Renal cortical epithelial cell (primary cell): ENCODE measurements at regions not wholly inside any gene's neighbourhood (a gene's known extent, or its start where the extent isn't known, plus 50 kb on each side); places are given as distances from the start of the nearest gene placed in this dataset.
A peak's percentile ranks its signal among the peaks of the same experiment; 100 is the strongest.

Experiments used
- DNase-seq: peaks from one replicate; pipeline ENCODE4 v3.0.0-alpha.2; 2011; ENCODE audit warnings: low read depth

- no peak for DNase-seq
Observed at GRCh38 chr4:11051181-11051580, 366.6 kb upstream of the CLNK start.

DNA sequence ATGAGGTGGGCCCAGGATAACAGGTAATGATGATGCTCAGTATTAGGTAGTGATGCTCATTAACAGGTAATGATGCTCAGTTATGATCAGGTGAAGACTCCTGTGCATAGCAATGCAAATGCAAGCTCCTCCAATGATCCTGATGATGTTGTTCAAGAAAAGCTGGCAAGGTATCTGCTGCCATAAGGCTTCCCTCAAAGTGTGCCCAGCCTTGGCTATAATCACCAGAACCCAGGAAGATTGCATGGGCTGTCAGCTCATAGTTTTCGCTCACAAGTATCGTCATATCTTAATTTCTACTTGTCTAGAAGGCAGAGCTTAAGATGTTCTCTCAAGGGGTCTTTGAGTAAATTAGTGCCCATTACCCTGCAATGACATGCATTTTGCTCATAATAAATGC lies 366.2 kb upstream of the CLNK start:
- no peak for DNase-seq

GRCh38 chr4:11049001-11049400 lies 364.4 kb upstream of the CLNK start:
- no peak for DNase-seq

DNA sequence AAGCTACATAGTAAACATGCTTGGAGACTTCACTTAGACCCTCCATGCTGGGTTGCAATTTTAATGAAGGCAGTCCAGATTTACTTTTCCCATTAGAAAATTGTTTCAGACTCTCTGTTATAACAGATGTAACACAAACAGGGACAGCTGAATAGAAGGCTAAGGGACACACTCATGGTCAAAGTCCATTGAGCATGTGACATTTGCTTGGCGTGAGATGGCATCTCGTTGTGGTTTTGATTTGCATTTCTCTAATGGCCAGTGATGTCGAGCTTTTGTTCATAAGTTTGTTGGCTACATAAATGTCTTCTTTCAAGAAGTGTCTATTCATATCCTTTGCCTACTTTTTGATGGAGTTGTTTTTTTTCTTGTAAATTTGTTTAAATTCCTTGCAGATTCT lies 358.2 kb upstream of the CLNK start:
- no peak for DNase-seq

- no peak for DNase-seq
Observed at GRCh38 chr4:11039634-11040131, 355.1 kb upstream of the CLNK start.

- DNase-seq, result no peak
Observed at GRCh38 chr4:11038926-11039325, 354.4 kb upstream of the CLNK start.

DNA sequence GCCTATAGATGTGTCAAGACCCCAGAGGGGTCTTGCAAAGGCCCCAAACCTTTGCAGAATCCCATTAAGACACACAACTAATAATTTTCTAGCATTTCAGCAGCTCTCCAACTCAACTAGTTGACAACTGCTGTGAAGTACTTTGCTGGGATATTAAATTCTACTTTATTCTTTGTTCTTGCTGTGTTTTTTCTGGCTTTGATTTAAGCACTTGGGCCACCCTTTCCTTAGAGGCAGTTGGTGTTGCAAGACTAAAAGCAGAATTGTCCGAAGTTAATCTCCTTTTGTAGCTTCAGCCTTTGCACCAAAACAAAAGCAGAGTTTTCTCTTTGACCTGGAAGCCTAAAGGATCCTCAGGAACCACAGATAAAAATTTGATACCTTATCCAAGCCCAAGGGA lies 353.1 kb upstream of the CLNK start:
- no peak for DNase-seq

DNA sequence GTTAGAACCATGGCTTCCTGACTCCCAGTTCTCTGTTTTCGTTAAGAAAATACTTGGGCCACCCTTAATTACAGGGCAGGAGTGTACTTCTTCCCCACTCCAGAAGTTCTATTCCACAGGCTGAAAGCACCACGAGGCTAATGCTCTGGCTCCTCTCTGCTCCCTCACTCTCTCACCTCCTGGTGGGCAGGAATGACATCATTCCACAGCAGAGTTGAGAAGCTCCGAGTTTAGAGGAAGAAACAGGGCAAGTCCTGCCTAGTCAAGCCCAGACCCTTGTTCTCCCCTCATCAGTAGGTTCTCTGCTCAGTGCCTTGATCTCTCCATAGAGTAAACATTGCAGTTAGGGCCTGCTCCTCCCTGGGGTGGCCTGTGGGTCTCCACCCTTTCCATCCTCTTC lies 343.8 kb upstream of the CLNK start:
- no peak for DNase-seq

GRCh38 chr4:11021333-11021732 lies 336.8 kb upstream of the CLNK start:
- no peak for DNase-seq

DNA sequence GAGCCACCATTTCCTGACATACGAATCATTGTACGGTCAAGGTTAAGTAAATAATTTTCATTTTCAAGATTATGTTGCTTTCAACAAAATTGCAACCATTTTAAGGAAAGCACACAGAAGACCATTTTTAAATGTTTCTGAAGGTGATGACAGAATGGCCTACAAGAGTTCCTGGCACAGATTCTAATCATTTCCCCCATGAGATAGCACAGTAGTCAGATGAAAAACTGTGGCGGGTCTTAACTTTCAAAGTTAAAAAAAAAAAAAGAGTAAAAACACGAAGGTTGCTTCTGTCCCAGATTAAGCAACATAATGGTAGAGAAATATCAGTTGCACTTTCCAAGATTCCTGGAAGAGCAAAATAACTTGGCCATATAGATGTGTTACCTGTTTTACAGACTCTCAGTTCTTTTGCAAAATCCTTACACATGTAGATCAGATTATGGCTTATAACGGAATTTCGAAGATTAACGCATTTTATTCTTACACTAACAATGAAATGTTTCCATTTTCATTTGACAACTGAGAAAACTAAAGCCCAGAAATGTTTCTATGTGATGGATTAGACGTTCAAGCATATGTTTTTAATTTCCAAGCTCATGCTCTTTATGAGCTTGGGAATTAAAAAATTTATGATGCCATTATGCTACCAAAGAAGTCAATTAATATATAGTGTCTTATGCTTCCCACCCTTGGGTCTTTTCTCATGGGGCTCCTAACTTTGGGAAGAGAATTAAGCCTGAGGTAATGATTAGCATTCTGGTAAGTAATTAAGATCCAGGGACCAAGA lies 335.1 kb upstream of the CLNK start:
- no peak for DNase-seq

DNA sequence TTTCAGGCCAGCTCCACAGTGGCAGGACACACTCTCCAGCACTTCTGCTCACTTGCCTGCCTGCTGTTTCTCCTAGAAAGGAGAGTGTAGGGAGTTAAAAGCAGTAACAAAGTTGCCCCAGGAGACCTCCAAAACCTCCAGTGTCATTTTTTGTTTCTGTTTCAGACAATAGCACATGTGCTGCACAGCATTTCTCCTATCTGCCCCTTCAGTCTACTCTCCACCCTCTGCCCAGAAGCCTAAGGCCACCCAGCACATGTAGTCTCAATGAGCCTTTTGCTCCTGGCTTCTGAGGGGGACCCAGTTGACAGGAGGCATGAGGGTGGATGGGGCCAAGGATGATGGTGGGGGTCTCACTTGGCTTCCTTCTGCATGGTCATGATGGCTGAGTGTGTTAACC lies 329.6 kb upstream of the CLNK start:
- no peak for DNase-seq

DNA sequence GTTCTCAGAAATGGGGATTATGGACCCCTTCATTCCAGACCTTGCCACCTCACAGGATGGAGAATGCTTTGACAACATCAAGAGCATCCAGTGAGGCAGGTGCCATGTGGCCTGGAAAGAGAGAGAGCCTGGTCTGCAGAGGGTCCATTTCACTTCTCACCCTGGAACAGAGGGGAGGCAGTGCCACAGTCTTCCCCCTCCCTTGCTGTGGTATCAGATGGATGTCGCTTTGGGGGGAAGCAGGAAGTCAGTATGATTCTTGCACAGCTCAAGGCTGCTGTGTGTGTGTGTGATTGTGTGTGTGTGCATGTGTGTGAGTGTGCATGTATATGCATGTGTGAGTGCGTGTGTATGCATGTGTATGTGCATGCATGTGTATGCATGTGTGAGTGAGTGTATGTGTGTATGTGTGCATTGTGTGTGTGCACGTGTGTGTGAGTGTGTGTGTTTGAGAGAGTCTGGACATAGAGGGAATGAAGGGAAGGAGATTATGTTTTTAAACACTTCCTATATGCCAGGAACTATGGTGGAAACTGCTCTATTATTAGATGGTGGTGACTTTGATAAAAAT lies 328.6 kb upstream of the CLNK start:
- no peak for DNase-seq

DNA sequence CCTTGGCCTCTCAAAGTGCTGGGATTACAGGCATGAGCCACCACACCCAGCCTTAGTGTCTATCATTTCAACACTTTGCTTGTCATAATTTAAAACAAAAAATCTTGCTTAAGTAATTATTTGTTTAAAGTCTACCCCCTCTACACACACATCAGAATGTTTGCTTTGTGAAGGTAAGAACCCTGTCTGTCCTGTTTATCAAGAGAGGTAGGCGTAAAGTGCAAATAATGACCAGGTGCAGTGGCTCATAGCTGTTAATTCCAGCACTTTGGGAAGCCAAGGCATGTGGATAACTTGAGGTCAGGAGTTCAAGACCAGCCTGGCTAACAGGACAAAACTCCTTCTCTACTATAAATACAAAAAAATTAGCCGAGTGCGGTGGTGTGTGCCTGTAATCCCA lies 326.7 kb upstream of the CLNK start:
- no peak for DNase-seq

GRCh38 chr4:11010624-11011023 lies 326.1 kb upstream of the CLNK start:
- DNase-seq, result no peak

DNA sequence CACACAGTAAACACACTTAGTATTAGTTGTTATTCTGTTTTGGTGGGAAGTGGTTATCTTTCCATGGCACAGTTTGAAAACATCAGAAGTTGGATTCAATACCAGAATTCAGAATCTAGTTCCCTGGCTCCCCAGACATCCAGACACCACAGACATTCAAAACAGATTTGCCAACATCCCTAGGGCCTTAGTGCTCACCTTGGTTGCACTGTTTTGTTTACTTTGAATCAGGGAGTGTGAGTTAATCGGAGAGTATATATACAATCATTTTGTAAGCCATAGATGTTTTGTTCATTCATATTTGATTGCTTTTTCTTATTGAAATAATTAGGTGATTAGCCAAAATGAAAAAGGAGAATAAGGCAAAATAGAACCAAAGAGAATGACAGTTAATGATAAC lies 324.7 kb upstream of the CLNK start:
- no peak for DNase-seq

GRCh38 chr4:11005300-11005699 lies 320.7 kb upstream of the CLNK start:
- no peak for DNase-seq

DNA sequence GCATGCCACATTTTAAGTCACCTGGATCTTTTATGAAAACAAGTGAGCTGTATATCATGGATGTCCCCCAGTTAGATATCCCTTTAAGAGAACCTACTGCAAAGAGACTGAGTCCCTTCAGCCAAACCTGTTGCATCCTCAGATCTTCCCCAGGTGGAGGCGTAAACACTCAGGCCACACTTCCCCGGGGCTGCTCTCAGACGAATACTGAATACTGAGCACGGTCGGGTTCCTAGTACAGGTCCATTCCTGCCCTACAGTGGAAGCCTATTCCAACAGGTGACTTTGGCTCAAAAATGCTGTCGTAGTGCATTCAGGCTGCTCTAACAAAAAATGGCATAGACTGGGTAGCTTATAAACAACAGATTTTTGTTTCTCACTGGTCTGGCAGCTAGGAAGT lies 320.2 kb upstream of the CLNK start:
- DNase-seq, result no peak

- DNase-seq, result no peak
Observed at GRCh38 chr4:11002961-11003360, 318.4 kb upstream of the CLNK start.

DNA sequence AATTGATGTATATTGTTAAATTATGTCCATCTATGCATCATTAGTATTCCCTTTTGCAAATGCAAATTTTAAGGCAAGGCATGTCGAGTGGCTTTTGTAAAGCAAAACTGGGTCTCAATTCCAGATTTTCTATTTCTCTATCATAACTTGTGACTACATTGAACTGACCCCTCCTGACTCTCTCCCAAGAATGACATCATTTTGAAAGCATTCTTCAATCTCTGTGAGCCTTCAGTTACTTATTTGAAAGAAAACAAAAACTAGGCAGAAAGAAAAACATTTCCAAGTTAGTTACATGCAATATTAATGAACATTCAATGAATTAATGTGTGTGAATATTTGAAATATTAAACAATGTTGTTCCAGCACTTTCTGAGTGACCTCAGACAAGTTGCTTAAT lies 314.3 kb upstream of the CLNK start:
- peak; percentile 7 for DNase-seq

- DNase-seq, result no peak
Observed at GRCh38 chr4:10984815-10985214, 300.2 kb upstream of the CLNK start.

GRCh38 chr4:10983885-10984640 lies 299.5 kb upstream of the CLNK start:
- no peak for DNase-seq

- no peak for DNase-seq
Observed at GRCh38 chr4:10983268-10983667, 298.7 kb upstream of the CLNK start.

GRCh38 chr4:10982305-10982704 lies 297.7 kb upstream of the CLNK start:
- no peak for DNase-seq
